ENCODE measurements at regions not wholly inside any gene's neighbourhood (a gene's known extent, or its start where the extent isn't known, plus 50 kb on each side); places are given as distances from the start of the nearest gene placed in this dataset.
A peak's percentile ranks its signal among the peaks of the same experiment; 100 is the strongest.

- Mint-ChIP-seq H3K9me3 (ENCODE audit: low read depth) (peaks cover under 1% of the 10 kb centered on the region), H3K27ac (no peak overlapping the region), H3K36me3 (ENCODE audit: insufficient read depth) (no peaks in the 10 kb centered on the region), H3K4me1 (ENCODE audit: low read depth) (no peaks in the 10 kb centered on the region), H3K4me3 (ENCODE audit: low read depth) (no peak overlapping the region), H3K27me3 (no peaks in the 10 kb centered on the region)
- TF ChIP-seq CTCF (IDR thresholded peaks at IDR 0.05; ENCODE audit: unreplicated experiment): no peak
- no peak for DNase-seq (ENCODE audit: low spot score, unreplicated experiment)
Observed at GRCh38 chr14:40229676-40230075, 797.4 kb upstream of the FBXO33 start.

- no peaks in the 10 kb centered on the region for H3K36me3 Mint-ChIP-seq (ENCODE audit: insufficient read depth)
- no peak overlapping the region for H3K27ac Mint-ChIP-seq
- H3K9me3 Mint-ChIP-seq (ENCODE audit: low read depth): no peaks in the 10 kb centered on the region
- no peaks in the 10 kb centered on the region for H3K27me3 Mint-ChIP-seq
- no peak for DNase-seq (ENCODE audit: low spot score, unreplicated experiment)
- H3K4me1 Mint-ChIP-seq (ENCODE audit: low read depth): no peaks in the 10 kb centered on the region
- no peak for TF ChIP-seq CTCF (IDR thresholded peaks at IDR 0.05; ENCODE audit: unreplicated experiment)
- H3K4me3 Mint-ChIP-seq (ENCODE audit: low read depth): no peak overlapping the region
Observed at GRCh38 chr14:40222996-40223395, 790.8 kb upstream of the FBXO33 start.

GRCh38 chr14:40221428-40221827, 789.2 kb upstream of the FBXO33 start:
- Mint-ChIP-seq H3K27me3 (no peaks in the 10 kb centered on the region), H3K4me3 (ENCODE audit: low read depth) (no peak overlapping the region), H3K4me1 (ENCODE audit: low read depth) (no peaks in the 10 kb centered on the region), H3K27ac (no peak overlapping the region), H3K9me3 (ENCODE audit: low read depth) (peaks cover under 1% of the 10 kb centered on the region), H3K36me3 (ENCODE audit: insufficient read depth) (no peaks in the 10 kb centered on the region)
- no peak for TF ChIP-seq CTCF (IDR thresholded peaks at IDR 0.05; ENCODE audit: unreplicated experiment)
- DNase-seq (ENCODE audit: low spot score, unreplicated experiment): no peak

GRCh38 chr14:40219032-40219431, 786.8 kb upstream of the FBXO33 start:
- TF ChIP-seq CTCF (IDR thresholded peaks at IDR 0.05; ENCODE audit: unreplicated experiment): no peak
- Mint-ChIP-seq H3K4me1 (ENCODE audit: low read depth) (no peaks in the 10 kb centered on the region), H3K27ac (no peak overlapping the region), H3K27me3 (no peaks in the 10 kb centered on the region), H3K9me3 (ENCODE audit: low read depth) (peaks cover 2% of the 10 kb centered on the region), H3K36me3 (ENCODE audit: insufficient read depth) (no peaks in the 10 kb centered on the region), H3K4me3 (ENCODE audit: low read depth) (no peak overlapping the region)
- no peak for DNase-seq (ENCODE audit: low spot score, unreplicated experiment)

GRCh38 chr14:40218282-40218941, 786.2 kb upstream of the FBXO33 start:
- Mint-ChIP-seq H3K9me3 (ENCODE audit: low read depth) (peaks cover 2% of the 10 kb centered on the region), H3K27me3 (no peaks in the 10 kb centered on the region), H3K4me3 (ENCODE audit: low read depth) (no peak overlapping the region), H3K27ac (peak overlapping the region; percentile 7), H3K4me1 (ENCODE audit: low read depth) (peaks cover 3% of the 10 kb centered on the region), H3K36me3 (ENCODE audit: insufficient read depth) (no peaks in the 10 kb centered on the region)
- DNase-seq (ENCODE audit: low spot score, unreplicated experiment): no peak
- no peak for TF ChIP-seq CTCF (IDR thresholded peaks at IDR 0.05; ENCODE audit: unreplicated experiment)

All from progenitor cell of endocrine pancreas (in vitro differentiated cells).